CD14-positive monocyte (primary cell): ENCODE measurements at regions not wholly inside any gene's neighbourhood (a gene's known extent, or its start where the extent isn't known, plus 50 kb on each side); places are given as distances from the start of the nearest gene placed in this dataset.

ENCODE experiments used
- DNase-seq, 3 donors: peaks; one replicate each; pipeline ENCODE4 v3.0.0-alpha.2; 2011 to 2022
- H2AFZ ChIP-seq: 2 replicates; pipeline ENCODE4 v1.6.0; 2012; ENCODE audit warnings: mild to moderate bottlenecking, low read depth, low read length, inconsistent platforms; ENCODE audit not compliant: insufficient read depth, poor library complexity, severe bottlenecking
- H3K27ac ChIP-seq, 2 donors: 1 replicate in 1 of 2; 2 replicates in 1 of 2; pipeline ENCODE4 v1.5.1; 2012 to 2013; ENCODE audit warnings: low read length in 2 of 2, control low read depth in 1 of 2, inconsistent platforms in 1 of 2, low read depth in 1 of 2, mild to moderate bottlenecking in 1 of 2
- H3K27me3 ChIP-seq, 2 donors: one replicate each; pipeline versions ENCODE4 v1.6.0 to v1.6.1; 2011 to 2013; ENCODE audit warnings: low read length in 2 of 2; ENCODE audit not compliant: control insufficient read depth in 2 of 2, insufficient read depth in 2 of 2
- H3K36me3 ChIP-seq, 2 donors: replicated peaks in 1 of 2; 1 replicate in 1 of 2; 2 replicates in 1 of 2; pipeline versions ENCODE4 v1.5.1 to v1.6.1; 2012 to 2013; ENCODE audit warnings: low read length in 2 of 2, control low read depth in 1 of 2, inconsistent platforms in 1 of 2, mild to moderate bottlenecking in 1 of 2; ENCODE audit not compliant: insufficient read depth in 2 of 2, control insufficient read depth in 1 of 2
- H3K4me1 ChIP-seq, 2 donors: 1 replicate in 1 of 2; 2 replicates in 1 of 2; pipeline versions ENCODE4 v1.5.1 to v1.6.1; 2012 to 2013; ENCODE audit warnings: low read length in 2 of 2, control low read depth in 1 of 2, inconsistent platforms in 1 of 2, mild to moderate bottlenecking in 1 of 2, moderate library complexity in 1 of 2; ENCODE audit not compliant: insufficient read depth in 2 of 2, control insufficient read depth in 1 of 2
- H3K4me2 ChIP-seq: replicated peaks from 2 replicates; pipeline ENCODE3; 2012; ENCODE audit warnings: low read length, moderate library complexity, mild to moderate bottlenecking; ENCODE audit not compliant: poor library complexity, severe bottlenecking; ENCODE audit errors: extremely low read depth
- H3K4me3 ChIP-seq, 3 experiments: fragments of 200-600 bp in 1 of 3; sonication (generic) in 1 of 3; replicated peaks in 1 of 3; 1 replicate in 2 of 3; 2 replicates in 1 of 3; pipeline ENCODE4 v1.5.1; 2011 to 2013; ENCODE audit warnings: low read length in 3 of 3, mild to moderate bottlenecking in 3 of 3, control low read depth in 2 of 3, low read depth in 2 of 3, inconsistent platforms in 1 of 3, moderate library complexity in 1 of 3
- H3K79me2 ChIP-seq: 2 replicates; pipeline ENCODE4 v1.6.0; 2012; ENCODE audit warnings: mild to moderate bottlenecking, control low read depth, inconsistent platforms, low read length, moderate library complexity; ENCODE audit not compliant: insufficient read depth
- H3K9ac ChIP-seq: 2 replicates; pipeline ENCODE4 v1.6.0; 2017; ENCODE audit warnings: low read length, mild to moderate bottlenecking; ENCODE audit not compliant: insufficient read depth, poor library complexity, severe bottlenecking
- H3K9me3 ChIP-seq, 2 donors: replicated peaks in 1 of 2; 1 replicate in 1 of 2; 2 replicates in 1 of 2; pipeline versions ENCODE4 v1.5.1 to v1.6.1; 2012 to 2013; ENCODE audit warnings: low read length in 2 of 2, control low read depth in 1 of 2; ENCODE audit not compliant: control insufficient read depth in 1 of 2, insufficient read depth in 1 of 2
- H4K20me1 ChIP-seq: 2 replicates; pipeline ENCODE4 v1.6.0; 2012; ENCODE audit warnings: mild to moderate bottlenecking, low read length, control low read depth, moderate library complexity; ENCODE audit not compliant: insufficient read depth
- H3K27ac Mint-ChIP-seq, 7 donors: one replicate each; pipeline ENCODE4 v1.8.0; 2020; ENCODE audit warnings: mild to moderate bottlenecking in 7 of 7, mixed read lengths in 7 of 7, moderate library complexity in 6 of 7, inconsistent platforms in 2 of 7
- H3K27me3 Mint-ChIP-seq, 3 donors: one replicate each; pipeline ENCODE4 v1.8.0; 2021 to 2022; ENCODE audit warnings: low read depth in 3 of 3, mild to moderate bottlenecking in 3 of 3, mixed read lengths in 3 of 3, moderate library complexity in 3 of 3, inconsistent platforms in 1 of 3
- H3K36me3 Mint-ChIP-seq, 2 donors: one replicate each; pipeline ENCODE4 v1.8.0; 2020; ENCODE audit warnings: mixed read lengths in 2 of 2, inconsistent platforms in 1 of 2, mild to moderate bottlenecking in 1 of 2
- H3K4me1 Mint-ChIP-seq: one replicate; pipeline ENCODE4 v1.8.0; 2020; ENCODE audit warnings: mild to moderate bottlenecking, mixed read lengths
- H3K4me3 Mint-ChIP-seq, 2 donors: one replicate each; pipeline ENCODE4 v1.8.0; 2020; ENCODE audit warnings: mild to moderate bottlenecking in 2 of 2, mixed read lengths in 2 of 2, moderate library complexity in 1 of 2
- H3K9me3 Mint-ChIP-seq, 7 donors: one replicate each; pipeline ENCODE4 v1.8.0; 2020 to 2022; ENCODE audit warnings: mixed read lengths in 7 of 7, mild to moderate bottlenecking in 6 of 7, moderate library complexity in 6 of 7, inconsistent platforms in 2 of 7
- WGBS: methylation state at CpG from one replicate; pipeline ENCODE4 v1.1.5; 2013; ENCODE audit warnings: missing lambda C conversion rate; ENCODE audit not compliant: insufficient coverage; 5-methylcytosine and 5-hydroxymethylcytosine counted together
- intact Hi-C, 2 donors: fragments of 100-400 bp; cut with micrococcal nuclease; formaldehyde crosslinking; loops; one replicate each; pipeline versions ENCODE4 v1.15.0 to v1.15.1; 2023
- TF ChIP-seq, protein P1 (sequence below): fragments of 200-600 bp; IDR thresholded peaks from one replicate; pipeline ENCODE4 v1.8.0; 2022; ENCODE audit warnings: antibody characterized with exemption, mild to moderate bottlenecking

DNA sequence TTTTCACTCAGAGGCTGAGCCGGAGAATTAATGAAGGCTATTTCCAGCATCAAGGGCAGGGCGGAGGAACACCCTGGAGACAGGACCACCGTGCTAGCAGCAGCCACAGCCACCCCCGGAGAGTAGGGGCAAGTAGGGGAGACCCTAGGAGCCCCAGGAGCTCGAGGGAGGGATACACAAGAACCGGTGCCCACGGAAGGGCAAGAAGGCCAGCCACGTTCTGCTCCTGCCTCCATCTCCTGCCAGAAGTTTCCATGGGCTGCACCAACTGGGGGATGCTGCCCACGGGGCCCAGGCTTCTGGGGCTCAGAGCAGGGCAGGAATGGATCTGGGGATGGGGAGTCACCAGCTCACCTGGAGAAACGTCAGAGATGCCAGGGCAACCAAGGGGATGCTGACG is 626.8 kb downstream of the TBC1D22A start:
- WGBS = 70% methylated on average over 6 of the region's 11 CpGs
- Mint-ChIP-seq H3K4me3 (no peak overlapping the region), H3K27me3 (peaks cover 0 to 7% (median 0%) of the 10 kb centered on the region in 3 donors), H3K4me1 (no peaks in the 10 kb centered on the region), H3K36me3 (no peaks in the 10 kb centered on the region), H3K27ac (no peak overlapping the region), H3K9me3 (no peaks in the 10 kb centered on the region)
- intact Hi-C loops = no loop called here
- Histone ChIP-seq H3K27ac (no peak overlapping the region), H3K4me3 (no peak overlapping the region), H3K4me1 (no peaks in the 10 kb centered on the region), H3K9me3 (no peaks in the 10 kb centered on the region), H4K20me1 (no peaks in the 10 kb centered on the region), H3K4me2 (no peak overlapping the region), H3K27me3 (no peaks in the 10 kb centered on the region), H3K9ac (no peak overlapping the region), H3K79me2 (no peaks in the 10 kb centered on the region), H2AFZ (no peak overlapping the region), H3K36me3 (no peaks in the 10 kb centered on the region)
- DNase-seq = no peak
- TF ChIP-seq, protein P1, sequence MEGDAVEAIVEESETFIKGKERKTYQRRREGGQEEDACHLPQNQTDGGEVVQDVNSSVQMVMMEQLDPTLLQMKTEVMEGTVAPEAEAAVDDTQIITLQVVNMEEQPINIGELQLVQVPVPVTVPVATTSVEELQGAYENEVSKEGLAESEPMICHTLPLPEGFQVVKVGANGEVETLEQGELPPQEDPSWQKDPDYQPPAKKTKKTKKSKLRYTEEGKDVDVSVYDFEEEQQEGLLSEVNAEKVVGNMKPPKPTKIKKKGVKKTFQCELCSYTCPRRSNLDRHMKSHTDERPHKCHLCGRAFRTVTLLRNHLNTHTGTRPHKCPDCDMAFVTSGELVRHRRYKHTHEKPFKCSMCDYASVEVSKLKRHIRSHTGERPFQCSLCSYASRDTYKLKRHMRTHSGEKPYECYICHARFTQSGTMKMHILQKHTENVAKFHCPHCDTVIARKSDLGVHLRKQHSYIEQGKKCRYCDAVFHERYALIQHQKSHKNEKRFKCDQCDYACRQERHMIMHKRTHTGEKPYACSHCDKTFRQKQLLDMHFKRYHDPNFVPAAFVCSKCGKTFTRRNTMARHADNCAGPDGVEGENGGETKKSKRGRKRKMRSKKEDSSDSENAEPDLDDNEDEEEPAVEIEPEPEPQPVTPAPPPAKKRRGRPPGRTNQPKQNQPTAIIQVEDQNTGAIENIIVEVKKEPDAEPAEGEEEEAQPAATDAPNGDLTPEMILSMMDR = no peak

DNA sequence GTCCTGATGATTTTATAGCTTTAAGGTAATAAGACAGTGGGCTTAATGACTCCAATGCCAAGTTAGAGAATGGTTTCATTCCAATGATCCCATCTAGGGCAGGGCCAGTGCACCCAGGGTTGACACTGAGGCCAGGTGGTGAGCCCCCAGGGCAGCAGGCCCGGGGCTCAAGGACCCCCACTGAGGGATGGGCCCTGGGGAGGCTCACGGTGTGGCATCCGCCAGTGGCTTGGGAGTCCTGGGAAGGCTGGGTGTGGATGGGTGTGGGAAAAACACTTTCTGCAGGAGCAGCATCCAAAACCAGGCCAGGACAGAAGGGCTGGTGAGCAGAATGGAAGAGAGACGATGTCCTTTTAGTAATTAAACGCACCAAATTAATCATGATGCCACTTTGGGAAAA is 626.3 kb downstream of the TBC1D22A start:
- Mint-ChIP-seq H3K9me3 (no peaks in the 10 kb centered on the region), H3K4me3 (no peak overlapping the region), H3K36me3 (no peaks in the 10 kb centered on the region), H3K4me1 (no peaks in the 10 kb centered on the region), H3K27ac (no peak overlapping the region), H3K27me3 (peaks cover 0 to 7% (median 0%) of the 10 kb centered on the region in 3 donors)
- Histone ChIP-seq H3K4me3 (no peak overlapping the region), H3K27me3 (no peaks in the 10 kb centered on the region), H3K4me1 (no peaks in the 10 kb centered on the region), H4K20me1 (no peaks in the 10 kb centered on the region), H3K4me2 (no peak overlapping the region), H3K36me3 (no peaks in the 10 kb centered on the region), H3K79me2 (no peaks in the 10 kb centered on the region), H3K27ac (no peak overlapping the region), H2AFZ (no peak overlapping the region), H3K9ac (no peak overlapping the region), H3K9me3 (no peaks in the 10 kb centered on the region)
- TF ChIP-seq, protein P1 = no peak
- intact Hi-C loops = no loop called here
- no peak for DNase-seq
- WGBS = 84% methylated on average over 4 of the region's 5 CpGs
